Vagina (tissue), 2 donors: ENCODE measurements at regions not wholly inside any gene's neighbourhood (a gene's known extent, or its start where the extent isn't known, plus 50 kb on each side); places are given as distances from the start of the nearest gene placed in this dataset.

ENCODE experiments used
- POLR2A ChIP-seq, 2 donors: fragments of 450-650 bp; IDR thresholded peaks; one replicate each; pipeline ENCODE4 v1.6.1; 2017; ENCODE audit warnings: antibody characterized with exemption in 2 of 2, mild to moderate bottlenecking in 2 of 2, moderate library complexity in 2 of 2
- TF ChIP-seq, protein P1 (sequence below), 3 experiments: fragments of 450-650 bp in 2 of 3; fragments of 200-600 bp in 1 of 3; sonication (generic) in 1 of 3; IDR thresholded peaks; one replicate each; pipeline ENCODE4 v1.5.1; 2017 to 2019; ENCODE audit warnings: antibody characterized with exemption in 3 of 3, mild to moderate bottlenecking in 2 of 3, moderate library complexity in 2 of 3

- no peak for TF ChIP-seq POLR2A (IDR thresholded peaks at IDR 0.05)
- TF ChIP-seq, protein P1, sequence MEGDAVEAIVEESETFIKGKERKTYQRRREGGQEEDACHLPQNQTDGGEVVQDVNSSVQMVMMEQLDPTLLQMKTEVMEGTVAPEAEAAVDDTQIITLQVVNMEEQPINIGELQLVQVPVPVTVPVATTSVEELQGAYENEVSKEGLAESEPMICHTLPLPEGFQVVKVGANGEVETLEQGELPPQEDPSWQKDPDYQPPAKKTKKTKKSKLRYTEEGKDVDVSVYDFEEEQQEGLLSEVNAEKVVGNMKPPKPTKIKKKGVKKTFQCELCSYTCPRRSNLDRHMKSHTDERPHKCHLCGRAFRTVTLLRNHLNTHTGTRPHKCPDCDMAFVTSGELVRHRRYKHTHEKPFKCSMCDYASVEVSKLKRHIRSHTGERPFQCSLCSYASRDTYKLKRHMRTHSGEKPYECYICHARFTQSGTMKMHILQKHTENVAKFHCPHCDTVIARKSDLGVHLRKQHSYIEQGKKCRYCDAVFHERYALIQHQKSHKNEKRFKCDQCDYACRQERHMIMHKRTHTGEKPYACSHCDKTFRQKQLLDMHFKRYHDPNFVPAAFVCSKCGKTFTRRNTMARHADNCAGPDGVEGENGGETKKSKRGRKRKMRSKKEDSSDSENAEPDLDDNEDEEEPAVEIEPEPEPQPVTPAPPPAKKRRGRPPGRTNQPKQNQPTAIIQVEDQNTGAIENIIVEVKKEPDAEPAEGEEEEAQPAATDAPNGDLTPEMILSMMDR (IDR thresholded peaks at IDR 0.05), result no peak
Observed at GRCh38 chr11:92482492-92483060, 258.0 kb downstream of the FAT3 start.
